ENCODE measurements at regions not wholly inside any gene's neighbourhood (a gene's known extent, or its start where the extent isn't known, plus 50 kb on each side); places are given as distances from the start of the nearest gene placed in this dataset.

GRCh38 chr5:109956884-109957283 lies 267.2 kb downstream of the MAN2A1 start:
- TF ChIP-seq BHLHE40 (IDR thresholded peaks at IDR 0.05; ENCODE audit: low read depth, low read length) = no peak
- TF ChIP-seq MAFK (IDR thresholded peaks at IDR 0.05; ENCODE audit: low read depth, low read length) = no peak
- H4K91ac ChIP-seq (ENCODE audit: insufficient read depth, low read depth, low read length) = no peak overlapping the region
- no peak overlapping the region for H2BK20ac ChIP-seq (ENCODE audit: low read depth, low read length)
- intact Hi-C loops (cut with micrococcal nuclease) (no loop called here), dilution Hi-C loops (cut with HindIII; ENCODE audit: low sequenced_read_pairs, unreplicated experiment) (no loop called here), in situ Hi-C loops (cut with MboI; ENCODE audit: low sequenced_read_pairs) (no loop called here)
- H3K79me1 ChIP-seq (ENCODE audit: low read depth in 1 of 2, low read length in 2 of 2) = no peaks in the 10 kb centered on the region
- no peaks in the 10 kb centered on the region for H3K9me3 ChIP-seq (ENCODE audit: control insufficient read depth, insufficient read depth, low read length)
- ChIA-PET CTCF (no interaction called here), POLR2A (ENCODE audit: unreplicated experiment) (no interaction called here)
- H3K18ac ChIP-seq (ENCODE audit: low read depth, low read length) = no peak overlapping the region
- H2AK9ac ChIP-seq (replicated peaks; ENCODE audit: low read depth, low read length, poor library complexity) = no peak overlapping the region
- no peak overlapping the region for H3K23ac ChIP-seq (ENCODE audit: low read depth, low read length)
- no TSS peak for BruUV-seq (replicated peaks)
- DNase-seq = no peak
- H3K4me1 ChIP-seq (ENCODE audit: control insufficient read depth, insufficient read depth, low read length) = no peaks in the 10 kb centered on the region
- H3K36me3 ChIP-seq (ENCODE audit: control insufficient read depth, insufficient read depth, low read length) = no peaks in the 10 kb centered on the region
- no peak overlapping the region for H4K8ac ChIP-seq (ENCODE audit: low read depth in 2 of 2, low read length in 2 of 2)
- H3K27me3 ChIP-seq (ENCODE audit: control insufficient read depth, insufficient read depth, low read length) = no peaks in the 10 kb centered on the region
- no peak for ATAC-seq (ENCODE audit: low read depth)
- no peak overlapping the region for H3K56ac ChIP-seq (ENCODE audit: extremely low read depth, insufficient read depth, low read length)
- no peaks in the 10 kb centered on the region for H4K20me1 ChIP-seq (ENCODE audit: insufficient read depth, low read length)
- no peak overlapping the region for H3K4me3 ChIP-seq (ENCODE audit: insufficient read depth, low read depth, low read length)
- no peak overlapping the region for H2BK120ac ChIP-seq (ENCODE audit: low read depth, low read length)
- H3K4me2 ChIP-seq (ENCODE audit: low read depth, low read length) = no peak overlapping the region
- H2AK5ac ChIP-seq (ENCODE audit: low read depth, low read length) = no peak overlapping the region
- H4K5ac ChIP-seq (ENCODE audit: low read depth, low read length) = no peak overlapping the region
- H2BK15ac ChIP-seq (ENCODE audit: low read depth, low read length) = no peak overlapping the region
- no peak overlapping the region for H2AFZ ChIP-seq (replicated peaks; ENCODE audit: low read length, poor library complexity)
- WGBS, 2 experiments (ENCODE audit: extremely low coverage in 2 of 2, insufficient read length in 1 of 2) = no CpG with 5 or more reads among the region's 3 CpGs
- H3K9ac ChIP-seq (ENCODE audit: low read depth, low read length) = no peak overlapping the region
- H3K9me1 ChIP-seq (ENCODE audit: insufficient read depth, low read length) = no peaks in the 10 kb centered on the region
- H2BK5ac ChIP-seq (ENCODE audit: low read depth, low read length, poor library complexity, severe bottlenecking) = no peak overlapping the region
- no peak overlapping the region for H3K4ac ChIP-seq (ENCODE audit: low read depth, low read length)
- no peak overlapping the region for H3K27ac ChIP-seq (ENCODE audit: insufficient read depth, low read length)
- no peak overlapping the region for H3K14ac ChIP-seq (replicated peaks; ENCODE audit: low read depth, low read length)

Data from IMR-90 (cell line).